HCT116 (cell line): ENCODE measurements at regions not wholly inside any gene's neighbourhood (a gene's known extent, or its start where the extent isn't known, plus 50 kb on each side); places are given as distances from the start of the nearest gene placed in this dataset.

ENCODE experiments used
- ATAC-seq: fragments of 200-7000 bp; cut with Tn5 transposase; 2 replicates; pipeline ENCODE4 v1.9.1; 2020; ENCODE audit warnings: mild to moderate bottlenecking, moderate library complexity
- BruUV-seq: library from RNA; stranded (reverse); fragments of 400-500 nt; replicated peaks from 2 replicates; lab custom pipeline; 2021; lab: Mats Ljungman, UMichigan
- CTCF ChIA-PET: fragments of 300-600 bp; sonication (Branson Sonifier 250); formaldehyde crosslinking; loops from one replicate; lab custom pipeline; 2021; ENCODE audit warnings: antibody characterized with exemption; lab: Charles Lee
- POLR2A ChIA-PET: fragments of 300-600, 350-600 bp; sonication (Branson Sonifier 250); formaldehyde crosslinking; loops from one replicate; lab custom pipeline; 2021; ENCODE audit warnings: antibody characterized with exemption; lab: Charles Lee
- RAD21 ChIA-PET, 2 experiments: fragments of 300-600 bp; sonication (Branson Sonifier 250); formaldehyde crosslinking; loops; one replicate each; lab custom pipeline; 2023; ENCODE audit warnings: low total read pairs in 2 of 2; ENCODE audit not compliant: uncharacterized antibody in 2 of 2, unreplicated experiment in 2 of 2, low non-redundant PET in 1 of 2; lab: Charles Lee
- DNase-seq: peaks from one replicate; pipeline ENCODE4 v3.0.0-alpha.2; 2010; ENCODE audit warnings: low read depth, low spot score
- H2AFZ ChIP-seq: fragments of 200-600 bp; shearing (Covaris generic), sonication (generic); 2 replicates; pipeline ENCODE4 v1.6.1; 2017; ENCODE audit warnings: low read depth, mixed run types, mixed read lengths, antibody characterized with exemption, low read length; ENCODE audit not compliant: poor library complexity, severe bottlenecking
- H3K27ac ChIP-seq: 2 replicates; pipeline ENCODE4 v1.5.1; 2012; ENCODE audit warnings: low read depth, low read length
- H3K27me3 ChIP-seq: fragments of 200-600 bp; sonication (generic); 2 replicates; pipeline ENCODE4 v1.6.1; 2016; ENCODE audit warnings: mixed run types, low read length, mixed read lengths; ENCODE audit not compliant: insufficient read depth
- H3K36me3 ChIP-seq, 2 experiments: fragments of 200-500 bp in 1 of 2; fragments of 200-600 bp in 1 of 2; sonication (Bioruptor generic) in 1 of 2; sonication (generic) in 1 of 2; 2 replicates each; pipeline versions ENCODE4 v1.5.1 to v1.6.1; 2014 to 2016; ENCODE audit warnings: low read length in 2 of 2, inconsistent platforms in 1 of 2, mixed read lengths in 1 of 2, mixed run types in 1 of 2; ENCODE audit not compliant: insufficient read depth in 2 of 2, control insufficient read depth in 1 of 2
- H3K4me1 ChIP-seq, 2 experiments: fragments of 200-600 bp in 1 of 2; sonication (generic) in 1 of 2; 2 replicates each; pipeline versions ENCODE4 v1.5.1 to v1.6.1; 2012 to 2017; ENCODE audit warnings: low read length in 2 of 2, inconsistent platforms in 1 of 2, mild to moderate bottlenecking in 1 of 2, mixed read lengths in 1 of 2, mixed run types in 1 of 2, moderate library complexity in 1 of 2; ENCODE audit not compliant: insufficient read depth in 2 of 2, control insufficient read depth in 1 of 2
- H3K4me2 ChIP-seq: fragments of 200-600 bp; sonication (generic); 2 replicates; pipeline ENCODE4 v1.6.1; 2017; ENCODE audit warnings: mixed run types, low read length, mixed read lengths
- H3K4me3 ChIP-seq, 2 experiments: fragments of 200-600 bp in 1 of 2; sonication (generic) in 1 of 2; replicated peaks in 1 of 2; 2 replicates each; pipeline ENCODE4 v1.5.1; 2011 to 2016; ENCODE audit warnings: low read length in 2 of 2, control low read depth in 1 of 2, low read depth in 1 of 2, mild to moderate bottlenecking in 1 of 2, mixed read lengths in 1 of 2, mixed run types in 1 of 2
- H3K79me2 ChIP-seq: fragments of 200-600 bp; sonication (generic); 2 replicates; pipeline ENCODE4 v1.6.1; 2017; ENCODE audit warnings: mild to moderate bottlenecking, mixed run types, low read length, moderate library complexity, mixed read lengths; ENCODE audit not compliant: insufficient read depth
- H3K9ac ChIP-seq: fragments of 200-600 bp; sonication (generic); 2 replicates; pipeline ENCODE4 v1.6.1; 2016; ENCODE audit warnings: low read length, mixed read lengths
- H3K9me2 ChIP-seq: fragments of 200-600 bp; sonication (generic), shearing (Covaris generic); 2 replicates; pipeline ENCODE4 v1.6.1; 2017; ENCODE audit warnings: mixed run types, mild to moderate bottlenecking, moderate library complexity; ENCODE audit not compliant: insufficient read depth
- H3K9me3 ChIP-seq, 2 experiments: fragments of 200-500 bp in 1 of 2; fragments of 200-600 bp in 1 of 2; sonication (Bioruptor generic) in 1 of 2; sonication (generic) in 1 of 2; 2 replicates each; pipeline ENCODE4 v1.6.1; 2014 to 2017; ENCODE audit warnings: low read length in 2 of 2, mixed read lengths in 2 of 2, inconsistent platforms in 1 of 2, low read depth in 1 of 2, mild to moderate bottlenecking in 1 of 2, mixed run types in 1 of 2, moderate library complexity in 1 of 2; ENCODE audit not compliant: control insufficient read depth in 1 of 2, insufficient read depth in 1 of 2
- H4K20me1 ChIP-seq: fragments of 200-600 bp; sonication (generic), shearing (Covaris generic); 2 replicates; pipeline ENCODE4 v1.6.1; 2017; ENCODE audit warnings: mixed run types, mild to moderate bottlenecking, moderate library complexity; ENCODE audit not compliant: insufficient read depth
- CTCF ChIP-seq, 3 experiments: fragments of 200-600 bp in 1 of 3; sonication (generic) in 1 of 3; IDR thresholded peaks in 2 of 3; conservative IDR thresholded peaks in 1 of 3; 2 replicates each; pipeline ENCODE4 v1.5.1; 2012 to 2017; ENCODE audit warnings: low read depth in 2 of 3, low read length in 2 of 3, antibody characterized with exemption in 1 of 3, borderline replicate concordance in 1 of 3, control low read depth in 1 of 3, mild to moderate bottlenecking in 1 of 3, mixed read lengths in 1 of 3, mixed run types in 1 of 3, moderate library complexity in 1 of 3; ENCODE audit not compliant: insufficient read depth in 1 of 3
- EZH2phosphoT487 ChIP-seq: fragments of 200-600 bp; IDR thresholded peaks from 2 replicates; pipeline ENCODE4 v1.6.1; 2018; ENCODE audit warnings: antibody characterized with exemption, borderline replicate concordance
- JUND ChIP-seq: IDR thresholded peaks from 2 replicates; pipeline ENCODE4 v1.6.1; 2012
- POLR2A ChIP-seq: IDR thresholded peaks from 2 replicates; pipeline ENCODE4 v1.7.0; 2011; ENCODE audit warnings: borderline replicate concordance; ENCODE audit not compliant: insufficient read depth, insufficient read length; ENCODE audit errors: extremely low read depth
- POLR2AphosphoS5 ChIP-seq: IDR thresholded peaks from 2 replicates; pipeline ENCODE4 v1.6.1; 2011; ENCODE audit warnings: mild to moderate bottlenecking, low read depth, low read length, moderate library complexity
- SRF ChIP-seq: IDR thresholded peaks from 2 replicates; pipeline ENCODE4 v1.6.1; 2012; ENCODE audit warnings: low read depth
- TCF7L2 ChIP-seq: IDR thresholded peaks from 2 replicates; pipeline ENCODE4 v1.7.0; 2011; ENCODE audit warnings: borderline replicate concordance, inconsistent platforms; ENCODE audit not compliant: insufficient read depth, insufficient read length; ENCODE audit errors: extremely low read depth
- ZBTB33 ChIP-seq: IDR thresholded peaks from 2 replicates; pipeline ENCODE4 v1.6.1; 2011; ENCODE audit warnings: mild to moderate bottlenecking, low read length, moderate library complexity; ENCODE audit not compliant: insufficient replicate concordance; ENCODE audit errors: extremely low read depth
- intact Hi-C: fragments of 100-400 bp; cut with micrococcal nuclease; formaldehyde crosslinking; loops from 2 replicates; pipeline ENCODE4 v1.10.0; 2022

- H3K79me2 ChIP-seq = no peaks in the 10 kb centered on the region
- no peaks in the 10 kb centered on the region for H3K4me1 ChIP-seq
- no peak overlapping the region for H3K9ac ChIP-seq
- DNase-seq = no peak
- H3K27ac ChIP-seq = no peak overlapping the region
- H3K4me3 ChIP-seq = no peak overlapping the region
- H3K9me2 ChIP-seq = no peaks in the 10 kb centered on the region
- TF ChIP-seq SRF (no peak), POLR2A (no peak), TCF7L2 (no peak), ZBTB33 (no peak), POLR2AphosphoS5 (no peak)
- TF ChIP-seq, all 23 proteins: peak for 0
- Histone ChIP-seq H2AFZ (no peak overlapping the region), H4K20me1 (no peaks in the 10 kb centered on the region), H3K36me3 (no peaks in the 10 kb centered on the region), H3K4me2 (no peak overlapping the region), H3K9me3 (peaks cover 53% of the 10 kb centered on the region in 2 experiments; a peak in 2 of 4 replicates), H3K27me3 (no peaks in the 10 kb centered on the region)
- no TSS peak for BruUV-seq
- ChIA-PET CTCF (no interaction called here), RAD21 (no interaction called here), POLR2A (no interaction called here)
- intact Hi-C loops = no loop called here
- ATAC-seq = no peak
Measured at GRCh38 chr16:80019395-80019794, 418.9 kb upstream of the MAF start.

GRCh38 chr16:80018466-80018865, 417.9 kb upstream of the MAF start:
- Histone ChIP-seq H3K9me2 (no peaks in the 10 kb centered on the region), H3K36me3 (no peaks in the 10 kb centered on the region), H3K4me1 (no peaks in the 10 kb centered on the region), H4K20me1 (no peaks in the 10 kb centered on the region), H3K4me3 (no peak overlapping the region), H3K79me2 (no peaks in the 10 kb centered on the region), H2AFZ (no peak overlapping the region), H3K9ac (no peak overlapping the region), H3K27me3 (no peaks in the 10 kb centered on the region), H3K9me3 (peaks cover 51 to 58% of the 10 kb centered on the region in 2 experiments; a peak in 2 of 4 replicates), H3K27ac (no peak overlapping the region), H3K4me2 (no peak overlapping the region)
- TF ChIP-seq JUND = no peak
- TF ChIP-seq EZH2phosphoT487 = no peak
- TF ChIP-seq CTCF (IDR thresholded peaks at IDR 0.05 in 2 of 3, conservative IDR thresholded peaks at IDR 0.05 in 1 of 3; ENCODE audit: borderline replicate concordance in 1 of 3, insufficient read depth in 1 of 3, low read depth in 2 of 3, low read length in 2 of 3) = no peak
- no peak for TF ChIP-seq TCF7L2
- ChIA-PET POLR2A (no interaction called here), RAD21 (no interaction called here), CTCF (no interaction called here)
- DNase-seq = no peak
- ATAC-seq = no peak
- BruUV-seq = no TSS peak
- intact Hi-C loops = no loop called here
